OCI-M1 (cell line): ENCODE measurements at regions not wholly inside any gene's neighbourhood (a gene's known extent, or its start where the extent isn't known, plus 50 kb on each side); places are given as distances from the start of the nearest gene placed in this dataset.
"Not testable (repeated sequence)": the region's sequence is repeated elsewhere in the genome, so short reads cannot be mapped to it uniquely, and the experiment has no call there.

ENCODE experiments used
- DNase-seq: peaks from one replicate; lab custom pipeline; 2025; lab: John Stamatoyannopoulos, UW

- DNase-seq: no peak
Measured at GRCh38 chr6:55058682-55059081, 115.6 kb upstream of the HCRTR2 start.

- DNase-seq: peak; percentile 34
Measured at GRCh38 chr6:55064711-55065420, 109.4 kb upstream of the HCRTR2 start.

- peak; percentile 77 for DNase-seq
Measured at GRCh38 chr6:55069132-55069781, 105.1 kb upstream of the HCRTR2 start.

- no peak for DNase-seq
Measured at GRCh38 chr6:55082021-55082420, 92.3 kb upstream of the HCRTR2 start.

- not testable (repeated sequence) for DNase-seq
Measured at GRCh38 chr6:55088011-55088410, 86.3 kb upstream of the HCRTR2 start.

GRCh38 chr6:55088902-55089301 is 85.4 kb upstream of the HCRTR2 start:
- no peak for DNase-seq

- DNase-seq: no peak
Measured at GRCh38 chr6:55089325-55089724, 85.0 kb upstream of the HCRTR2 start.

- DNase-seq: no peak
Measured at GRCh38 chr6:55100686-55101085, 73.6 kb upstream of the HCRTR2 start.

- DNase-seq: no peak
Measured at GRCh38 chr6:55101157-55101556, 73.2 kb upstream of the HCRTR2 start.

GRCh38 chr6:55108134-55109130 is 65.9 kb upstream of the HCRTR2 start:
- DNase-seq: no peak

- no peak for DNase-seq
Measured at GRCh38 chr6:55117267-55117666, 57.0 kb upstream of the HCRTR2 start.

- DNase-seq: not testable (repeated sequence)
Measured at GRCh38 chr6:55124241-55124640, 50.1 kb upstream of the HCRTR2 start.
